ENCODE measurements at regions not wholly inside any gene's neighbourhood (a gene's known extent, or its start where the extent isn't known, plus 50 kb on each side); places are given as distances from the start of the nearest gene placed in this dataset.

DNA sequence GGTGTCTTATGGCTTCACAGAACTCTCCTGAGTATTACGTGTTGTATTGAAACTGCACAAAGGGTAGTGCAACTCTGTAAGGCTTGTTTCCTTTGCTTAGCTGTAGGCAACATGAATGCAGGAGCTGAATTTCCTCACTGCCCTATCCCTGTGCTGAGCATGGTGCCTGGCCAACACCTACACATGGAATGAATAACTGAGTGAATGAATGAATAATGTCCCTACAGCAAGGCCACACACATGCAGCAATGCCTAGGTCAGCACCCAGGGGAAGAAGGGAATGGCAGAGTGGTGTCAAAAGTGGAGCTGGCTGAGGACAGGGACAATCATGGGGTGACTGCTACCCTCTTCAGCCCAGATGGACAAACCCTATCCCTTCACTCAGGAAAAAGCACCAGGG is 655.9 kb downstream of the PTPRU start (continued):
- TF ChIP-seq, protein P1, sequence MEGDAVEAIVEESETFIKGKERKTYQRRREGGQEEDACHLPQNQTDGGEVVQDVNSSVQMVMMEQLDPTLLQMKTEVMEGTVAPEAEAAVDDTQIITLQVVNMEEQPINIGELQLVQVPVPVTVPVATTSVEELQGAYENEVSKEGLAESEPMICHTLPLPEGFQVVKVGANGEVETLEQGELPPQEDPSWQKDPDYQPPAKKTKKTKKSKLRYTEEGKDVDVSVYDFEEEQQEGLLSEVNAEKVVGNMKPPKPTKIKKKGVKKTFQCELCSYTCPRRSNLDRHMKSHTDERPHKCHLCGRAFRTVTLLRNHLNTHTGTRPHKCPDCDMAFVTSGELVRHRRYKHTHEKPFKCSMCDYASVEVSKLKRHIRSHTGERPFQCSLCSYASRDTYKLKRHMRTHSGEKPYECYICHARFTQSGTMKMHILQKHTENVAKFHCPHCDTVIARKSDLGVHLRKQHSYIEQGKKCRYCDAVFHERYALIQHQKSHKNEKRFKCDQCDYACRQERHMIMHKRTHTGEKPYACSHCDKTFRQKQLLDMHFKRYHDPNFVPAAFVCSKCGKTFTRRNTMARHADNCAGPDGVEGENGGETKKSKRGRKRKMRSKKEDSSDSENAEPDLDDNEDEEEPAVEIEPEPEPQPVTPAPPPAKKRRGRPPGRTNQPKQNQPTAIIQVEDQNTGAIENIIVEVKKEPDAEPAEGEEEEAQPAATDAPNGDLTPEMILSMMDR (IDR thresholded peaks at IDR 0.05; ENCODE audit: poor library complexity, severe bottlenecking), result no peak

DNA sequence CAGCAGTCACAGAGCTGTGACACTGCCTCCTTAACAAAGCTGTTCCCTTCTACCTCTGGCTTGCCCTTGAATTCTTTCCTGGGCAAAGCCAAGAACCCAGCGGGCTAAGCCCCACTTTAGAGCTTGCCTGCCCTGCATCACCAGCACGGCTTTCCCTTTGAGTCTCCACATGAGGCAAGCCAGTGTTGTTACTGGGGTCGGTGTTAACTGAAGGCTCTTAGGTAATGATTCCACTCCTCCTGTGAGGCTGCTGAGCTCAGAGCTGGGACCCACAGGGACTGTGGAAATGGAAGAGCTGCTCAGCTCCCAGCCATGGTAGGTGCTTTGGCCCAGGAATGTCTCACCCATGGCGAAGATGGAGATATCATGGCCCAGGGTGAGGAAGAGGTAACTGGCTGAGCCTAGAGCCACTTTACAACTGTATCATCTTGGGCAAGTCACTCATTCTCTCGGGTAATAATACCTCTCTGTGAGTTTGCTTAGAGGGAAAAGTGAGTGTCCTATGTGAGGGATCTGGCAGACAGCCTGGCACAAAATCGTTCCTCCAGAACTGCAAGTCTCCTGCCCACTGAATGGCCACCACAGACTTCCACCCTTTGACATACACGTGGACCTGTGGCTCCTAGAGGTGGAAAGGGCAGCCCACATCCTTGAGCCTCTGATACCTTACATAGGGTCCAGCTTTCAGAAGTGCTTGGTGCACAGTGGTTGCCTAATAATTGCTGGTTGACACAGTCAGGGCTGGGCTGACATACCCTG is 654.1 kb downstream of the PTPRU start:
- Histone ChIP-seq H3K36me3 (ENCODE audit: insufficient read depth, low read length) (no peaks in the 10 kb centered on the region), H3K27me3 (ENCODE audit: insufficient read depth, low read depth, low read length) (no peaks in the 10 kb centered on the region), H3F3A (ENCODE audit: insufficient read depth, low read length, poor library complexity, severe bottlenecking) (no peaks in the 10 kb centered on the region), H3K4me3 (ENCODE audit: low read length) (no peak overlapping the region), H3K4me2 (ENCODE audit: low read length) (no peak overlapping the region), H4K20me1 (ENCODE audit: insufficient read depth) (no peaks in the 10 kb centered on the region), H3K9me3 (ENCODE audit: low read length) (no peaks in the 10 kb centered on the region), H2AFZ (ENCODE audit: low read depth, low read length) (no peak overlapping the region), H3K9me2 (ENCODE audit: insufficient read depth, low read length) (no peaks in the 10 kb centered on the region), H3K27ac (ENCODE audit: low read length) (no peak overlapping the region), H3K9ac (ENCODE audit: low read length) (no peak overlapping the region), H3K79me2 (replicated peaks; ENCODE audit: insufficient read depth, low read length) (no peaks in the 10 kb centered on the region)
- TF ChIP-seq POLR2AphosphoS5 (IDR thresholded peaks at IDR 0.05) (no peak), RAD21 (conservative IDR thresholded peaks at IDR 0.05) (no peak), TAF1 (IDR thresholded peaks at IDR 0.05; ENCODE audit: low read depth) (no peak), MXI1 (conservative IDR thresholded peaks at IDR 0.05; ENCODE audit: poor library complexity, severe bottlenecking) (no peak), SMC3 (conservative IDR thresholded peaks at IDR 0.05; ENCODE audit: poor library complexity) (no peak), EZH2 (IDR thresholded peaks at IDR 0.05; ENCODE audit: borderline replicate concordance, insufficient read depth, low read length, poor library complexity, severe bottlenecking) (no peak), EP300 (conservative IDR thresholded peaks at IDR 0.05; ENCODE audit: poor library complexity, severe bottlenecking) (no peak)
- TF ChIP-seq, protein P1 (IDR thresholded peaks at IDR 0.05; ENCODE audit: poor library complexity, severe bottlenecking), result no peak
- TF ChIP-seq, protein P2, sequence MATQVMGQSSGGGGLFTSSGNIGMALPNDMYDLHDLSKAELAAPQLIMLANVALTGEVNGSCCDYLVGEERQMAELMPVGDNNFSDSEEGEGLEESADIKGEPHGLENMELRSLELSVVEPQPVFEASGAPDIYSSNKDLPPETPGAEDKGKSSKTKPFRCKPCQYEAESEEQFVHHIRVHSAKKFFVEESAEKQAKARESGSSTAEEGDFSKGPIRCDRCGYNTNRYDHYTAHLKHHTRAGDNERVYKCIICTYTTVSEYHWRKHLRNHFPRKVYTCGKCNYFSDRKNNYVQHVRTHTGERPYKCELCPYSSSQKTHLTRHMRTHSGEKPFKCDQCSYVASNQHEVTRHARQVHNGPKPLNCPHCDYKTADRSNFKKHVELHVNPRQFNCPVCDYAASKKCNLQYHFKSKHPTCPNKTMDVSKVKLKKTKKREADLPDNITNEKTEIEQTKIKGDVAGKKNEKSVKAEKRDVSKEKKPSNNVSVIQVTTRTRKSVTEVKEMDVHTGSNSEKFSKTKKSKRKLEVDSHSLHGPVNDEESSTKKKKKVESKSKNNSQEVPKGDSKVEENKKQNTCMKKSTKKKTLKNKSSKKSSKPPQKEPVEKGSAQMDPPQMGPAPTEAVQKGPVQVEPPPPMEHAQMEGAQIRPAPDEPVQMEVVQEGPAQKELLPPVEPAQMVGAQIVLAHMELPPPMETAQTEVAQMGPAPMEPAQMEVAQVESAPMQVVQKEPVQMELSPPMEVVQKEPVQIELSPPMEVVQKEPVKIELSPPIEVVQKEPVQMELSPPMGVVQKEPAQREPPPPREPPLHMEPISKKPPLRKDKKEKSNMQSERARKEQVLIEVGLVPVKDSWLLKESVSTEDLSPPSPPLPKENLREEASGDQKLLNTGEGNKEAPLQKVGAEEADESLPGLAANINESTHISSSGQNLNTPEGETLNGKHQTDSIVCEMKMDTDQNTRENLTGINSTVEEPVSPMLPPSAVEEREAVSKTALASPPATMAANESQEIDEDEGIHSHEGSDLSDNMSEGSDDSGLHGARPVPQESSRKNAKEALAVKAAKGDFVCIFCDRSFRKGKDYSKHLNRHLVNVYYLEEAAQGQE (IDR thresholded peaks at IDR 0.05; ENCODE audit: borderline replicate concordance), result no peak

All from neural cell (in vitro differentiated cells).